Uterus (tissue), 2 donors: ENCODE measurements at regions not wholly inside any gene's neighbourhood (a gene's known extent, or its start where the extent isn't known, plus 50 kb on each side); places are given as distances from the start of the nearest gene placed in this dataset.

Experiments used
- CTCF ChIP-seq, 4 experiments: fragments of 200-600 bp in 2 of 4; fragments of 450-650 bp in 2 of 4; sonication (generic) in 2 of 4; IDR thresholded peaks; one replicate each; pipeline ENCODE4 v1.5.1; 2016 to 2019; ENCODE audit warnings: antibody characterized with exemption in 4 of 4, mild to moderate bottlenecking in 2 of 4, moderate library complexity in 1 of 4
- POLR2A ChIP-seq, 2 donors: fragments of 450-650 bp; IDR thresholded peaks; one replicate each; pipeline ENCODE4 v1.6.1; 2016; ENCODE audit warnings: antibody characterized with exemption in 2 of 2, mild to moderate bottlenecking in 1 of 2, moderate library complexity in 1 of 2

GRCh38 chr11:87812571-87813365 is 362.5 kb downstream of the RAB38 start:
- TF ChIP-seq CTCF (IDR thresholded peaks at IDR 0.05) = no peak
- TF ChIP-seq POLR2A (IDR thresholded peaks at IDR 0.05) = no peak
